ENCODE measurements at regions not wholly inside any gene's neighbourhood (a gene's known extent, or its start where the extent isn't known, plus 50 kb on each side); places are given as distances from the start of the nearest gene placed in this dataset.

DNA sequence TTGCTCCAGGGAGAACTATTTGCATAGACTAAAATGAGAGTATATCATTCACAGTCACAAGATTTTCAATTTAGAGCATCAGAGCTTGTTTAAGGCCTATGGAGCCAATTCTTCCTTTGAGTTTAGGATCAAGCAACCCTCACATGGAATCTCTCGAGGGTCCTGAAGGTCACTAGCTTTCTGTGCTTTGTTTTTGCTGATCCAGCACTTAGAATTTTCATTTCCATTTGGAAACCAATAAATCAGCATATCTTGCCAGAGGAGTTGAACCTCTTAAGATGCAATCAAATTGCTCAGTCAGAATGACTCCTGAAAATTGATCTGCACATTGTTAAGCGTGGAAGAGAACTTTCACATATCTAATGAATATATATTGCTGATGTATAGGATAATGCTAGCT, 1039.6 kb downstream of the PDHA2 start:
- TF ChIP-seq, protein P1, sequence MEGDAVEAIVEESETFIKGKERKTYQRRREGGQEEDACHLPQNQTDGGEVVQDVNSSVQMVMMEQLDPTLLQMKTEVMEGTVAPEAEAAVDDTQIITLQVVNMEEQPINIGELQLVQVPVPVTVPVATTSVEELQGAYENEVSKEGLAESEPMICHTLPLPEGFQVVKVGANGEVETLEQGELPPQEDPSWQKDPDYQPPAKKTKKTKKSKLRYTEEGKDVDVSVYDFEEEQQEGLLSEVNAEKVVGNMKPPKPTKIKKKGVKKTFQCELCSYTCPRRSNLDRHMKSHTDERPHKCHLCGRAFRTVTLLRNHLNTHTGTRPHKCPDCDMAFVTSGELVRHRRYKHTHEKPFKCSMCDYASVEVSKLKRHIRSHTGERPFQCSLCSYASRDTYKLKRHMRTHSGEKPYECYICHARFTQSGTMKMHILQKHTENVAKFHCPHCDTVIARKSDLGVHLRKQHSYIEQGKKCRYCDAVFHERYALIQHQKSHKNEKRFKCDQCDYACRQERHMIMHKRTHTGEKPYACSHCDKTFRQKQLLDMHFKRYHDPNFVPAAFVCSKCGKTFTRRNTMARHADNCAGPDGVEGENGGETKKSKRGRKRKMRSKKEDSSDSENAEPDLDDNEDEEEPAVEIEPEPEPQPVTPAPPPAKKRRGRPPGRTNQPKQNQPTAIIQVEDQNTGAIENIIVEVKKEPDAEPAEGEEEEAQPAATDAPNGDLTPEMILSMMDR (IDR thresholded peaks at IDR 0.05; ENCODE audit: insufficient read depth, low read length, poor library complexity, severe bottlenecking): no peak

DNA sequence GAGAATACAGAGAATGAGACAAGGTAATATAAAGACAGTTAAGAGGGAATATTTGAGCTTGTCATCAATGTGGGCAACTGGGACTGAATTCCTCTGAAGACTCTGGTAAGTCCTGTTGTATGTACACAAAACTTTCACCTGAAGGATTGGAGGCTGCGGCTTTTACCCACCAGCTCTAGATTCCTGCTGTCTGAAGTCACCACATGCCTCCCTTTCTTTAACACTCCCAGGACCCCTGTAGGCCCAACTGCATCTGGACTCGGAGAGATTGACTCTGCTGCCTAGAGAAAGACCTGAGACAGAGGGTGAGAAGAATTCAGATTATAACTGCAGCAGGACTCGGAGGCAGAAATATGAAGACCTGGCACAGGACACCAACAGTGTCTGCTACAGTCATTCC, 1048.0 kb downstream of the PDHA2 start:
- no peaks in the 10 kb centered on the region for H3K36me3 ChIP-seq (ENCODE audit: control insufficient read depth, insufficient read depth, low read length)
- no peaks in the 10 kb centered on the region for H3K27me3 ChIP-seq (replicated peaks; ENCODE audit: control insufficient read depth, insufficient read depth, low read length)
- DNase-seq (ENCODE audit: extremely low read depth, insufficient read length): no peak
- no peak overlapping the region for H3K4me3 ChIP-seq (replicated peaks; ENCODE audit: low read depth, low read length)
- TF ChIP-seq, protein P1 (IDR thresholded peaks at IDR 0.05; ENCODE audit: insufficient read depth, low read length, poor library complexity, severe bottlenecking): no peak

More for the DNA sequence above, 1039.6 kb downstream of the PDHA2 start:
- Histone ChIP-seq H3K27me3 (replicated peaks; ENCODE audit: control insufficient read depth, insufficient read depth, low read length) (no peaks in the 10 kb centered on the region), H3K36me3 (ENCODE audit: control insufficient read depth, insufficient read depth, low read length) (no peaks in the 10 kb centered on the region), H3K4me3 (replicated peaks; ENCODE audit: low read depth, low read length) (no peak overlapping the region)
- no peak for DNase-seq (ENCODE audit: extremely low read depth, insufficient read length)

DNA sequence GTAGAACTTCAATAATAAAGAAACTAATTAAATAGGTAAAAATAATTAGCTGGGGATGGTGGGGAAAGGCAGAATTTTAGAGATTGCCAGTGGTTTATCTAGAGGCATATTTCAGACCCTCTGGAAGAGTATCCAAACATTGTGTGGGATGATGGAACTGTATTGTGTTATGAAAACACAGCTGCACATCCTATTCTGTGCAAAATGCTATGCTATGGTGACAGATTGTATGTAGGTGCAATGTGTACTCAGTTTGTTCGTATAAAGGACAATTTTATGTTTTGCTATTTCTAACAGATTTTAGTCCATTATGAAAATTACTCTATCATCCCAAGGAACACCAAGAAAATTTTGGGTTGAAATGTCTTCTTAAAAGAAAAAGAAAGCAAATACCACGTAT, 1054.7 kb downstream of the PDHA2 start:
- no peak for DNase-seq (ENCODE audit: extremely low read depth, insufficient read length)
- Histone ChIP-seq H3K4me3 (replicated peaks; ENCODE audit: low read depth, low read length) (no peak overlapping the region), H3K27me3 (replicated peaks; ENCODE audit: control insufficient read depth, insufficient read depth, low read length) (no peaks in the 10 kb centered on the region), H3K36me3 (ENCODE audit: control insufficient read depth, insufficient read depth, low read length) (no peaks in the 10 kb centered on the region)
- TF ChIP-seq, protein P1 (IDR thresholded peaks at IDR 0.05; ENCODE audit: insufficient read depth, low read length, poor library complexity, severe bottlenecking): no peak

DNA sequence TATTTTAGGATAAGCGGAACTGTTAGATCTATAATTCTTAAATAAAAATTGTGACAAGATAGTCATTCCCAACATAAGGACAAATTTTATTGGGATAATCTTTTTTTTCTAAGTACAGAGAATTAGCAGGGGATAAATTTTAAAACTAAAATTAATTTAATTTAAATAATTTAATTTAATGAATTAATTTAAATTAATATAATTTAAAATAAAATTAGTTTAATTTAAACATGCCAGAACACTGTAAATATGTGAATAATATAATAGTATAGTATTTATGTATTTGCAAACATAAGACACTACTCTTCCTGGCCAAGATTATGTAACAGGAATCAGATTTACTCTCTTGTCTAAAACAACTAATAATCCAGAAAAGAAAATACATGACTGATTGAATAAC, 1055.9 kb downstream of the PDHA2 start:
- H3K36me3 ChIP-seq (ENCODE audit: control insufficient read depth, insufficient read depth, low read length): no peaks in the 10 kb centered on the region
- DNase-seq (ENCODE audit: extremely low read depth, insufficient read length): no peak
- H3K4me3 ChIP-seq (replicated peaks; ENCODE audit: low read depth, low read length): no peak overlapping the region
- TF ChIP-seq, protein P1 (IDR thresholded peaks at IDR 0.05; ENCODE audit: insufficient read depth, low read length, poor library complexity, severe bottlenecking): no peak
- H3K27me3 ChIP-seq (replicated peaks; ENCODE audit: control insufficient read depth, insufficient read depth, low read length): no peaks in the 10 kb centered on the region

DNA sequence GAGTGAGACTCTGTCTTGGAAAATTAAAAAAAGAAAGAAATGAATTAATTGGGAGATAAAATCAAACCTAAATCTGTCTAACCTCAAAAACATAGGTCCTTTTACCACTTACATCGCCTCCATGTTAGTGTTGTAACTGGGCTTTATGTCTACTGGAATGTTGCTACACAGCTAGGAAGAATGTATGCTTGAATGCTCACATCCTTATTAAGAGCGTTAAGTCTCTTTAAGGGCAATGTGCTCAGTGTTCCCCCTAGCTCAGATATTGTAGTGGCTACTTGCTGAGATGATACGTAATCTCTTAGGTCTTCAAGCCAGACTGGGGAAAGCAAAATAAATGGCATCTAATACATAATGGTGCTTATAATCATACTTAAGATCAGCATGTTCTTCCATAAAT, 1072.8 kb downstream of the PDHA2 start:
- Histone ChIP-seq H3K4me3 (replicated peaks; ENCODE audit: low read depth, low read length) (no peak overlapping the region), H3K27me3 (replicated peaks; ENCODE audit: control insufficient read depth, insufficient read depth, low read length) (no peaks in the 10 kb centered on the region), H3K36me3 (ENCODE audit: control insufficient read depth, insufficient read depth, low read length) (no peaks in the 10 kb centered on the region)
- no peak for DNase-seq (ENCODE audit: extremely low read depth, insufficient read length)
- TF ChIP-seq, protein P1 (IDR thresholded peaks at IDR 0.05; ENCODE audit: insufficient read depth, low read length, poor library complexity, severe bottlenecking): no peak

DNA sequence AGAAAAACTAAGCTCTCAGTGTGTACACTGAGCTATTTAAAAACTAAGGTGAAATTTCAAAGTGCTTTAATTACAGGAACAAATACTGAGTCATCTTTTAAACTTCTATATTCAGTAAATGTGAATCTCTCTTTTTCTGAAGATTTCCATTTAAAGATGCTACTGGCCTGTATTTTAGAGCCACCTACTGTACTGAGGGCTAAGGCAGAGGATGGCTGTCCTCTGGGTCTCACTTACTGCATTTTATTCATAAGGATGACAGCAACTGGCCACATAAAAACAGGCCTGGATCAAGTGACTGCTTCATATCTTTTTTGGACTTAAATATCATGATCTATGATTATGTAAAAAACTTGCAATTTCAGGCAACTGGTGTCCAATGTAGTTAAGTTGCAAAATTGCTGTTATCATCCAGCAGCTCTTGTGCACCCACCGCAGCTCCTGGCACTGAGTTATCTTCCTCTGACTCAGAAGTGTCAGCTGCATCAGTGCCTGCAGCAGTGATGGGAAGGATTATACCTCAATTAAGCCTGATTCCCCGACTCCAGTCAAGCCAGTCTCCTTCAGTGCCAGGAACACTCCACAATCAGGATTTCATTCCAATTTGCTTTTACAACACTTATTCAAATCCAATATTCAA, 1073.7 kb downstream of the PDHA2 start:
- DNase-seq (ENCODE audit: extremely low read depth, insufficient read length): no peak
- Histone ChIP-seq H3K36me3 (ENCODE audit: control insufficient read depth, insufficient read depth, low read length) (no peaks in the 10 kb centered on the region), H3K4me3 (replicated peaks; ENCODE audit: low read depth, low read length) (no peak overlapping the region), H3K27me3 (replicated peaks; ENCODE audit: control insufficient read depth, insufficient read depth, low read length) (no peaks in the 10 kb centered on the region)
- TF ChIP-seq, protein P1 (IDR thresholded peaks at IDR 0.05; ENCODE audit: insufficient read depth, low read length, poor library complexity, severe bottlenecking): no peak

Data from GM06990 (cell line).